Suppressor macrophage treated with lipopolysaccharide for 4 hours (primary cell): ENCODE measurements at regions not wholly inside any gene's neighbourhood (a gene's known extent, or its start where the extent isn't known, plus 50 kb on each side); places are given as distances from the start of the nearest gene placed in this dataset.

ENCODE experiments used
- DNase-seq: peaks from one replicate; pipeline ENCODE4 v3.0.0-alpha.2; 2020

GRCh38 chr12:22740656-22741355, 115.8 kb downstream of the ETNK1 start:
- DNase-seq, result no peak

- DNase-seq, result no peak
Measured at GRCh38 chr12:22743700-22744099, 118.7 kb downstream of the ETNK1 start.

GRCh38 chr12:22744197-22744596, 119.2 kb downstream of the ETNK1 start:
- no peak for DNase-seq

- DNase-seq, result no peak
Measured at GRCh38 chr12:22746720-22747119, 121.7 kb downstream of the ETNK1 start.

GRCh38 chr12:22755629-22756028, 130.7 kb downstream of the ETNK1 start:
- peak; percentile 29 for DNase-seq

- no peak for DNase-seq
Measured at GRCh38 chr12:22759769-22760674, 135.1 kb downstream of the ETNK1 start.

GRCh38 chr12:22765421-22766130, 140.6 kb downstream of the ETNK1 start:
- DNase-seq, result no peak

- no peak for DNase-seq
Measured at GRCh38 chr12:22766911-22767420, 142.0 kb downstream of the ETNK1 start.

GRCh38 chr12:22781339-22781738, 156.4 kb downstream of the ETNK1 start:
- no peak for DNase-seq

- DNase-seq, result no peak
Measured at GRCh38 chr12:22787557-22787956, 162.6 kb downstream of the ETNK1 start.

- DNase-seq, result no peak
Measured at GRCh38 chr12:22788913-22789312, 163.9 kb downstream of the ETNK1 start.

GRCh38 chr12:22792138-22792537, 167.2 kb downstream of the ETNK1 start:
- no peak for DNase-seq

- no peak for DNase-seq
Measured at GRCh38 chr12:22794017-22794416, 169.0 kb downstream of the ETNK1 start.

- no peak for DNase-seq
Measured at GRCh38 chr12:22796941-22797630, 172.1 kb downstream of the ETNK1 start.

- DNase-seq, result peak; percentile 50
Measured at GRCh38 chr12:22797701-22798100, 172.7 kb downstream of the ETNK1 start.

- no peak for DNase-seq
Measured at GRCh38 chr12:22798116-22798515, 173.1 kb downstream of the ETNK1 start.

GRCh38 chr12:22799503-22799902, 174.5 kb downstream of the ETNK1 start:
- peak; percentile 55 for DNase-seq

GRCh38 chr12:22800332-22800731, 175.4 kb downstream of the ETNK1 start:
- DNase-seq, result no peak

GRCh38 chr12:22802883-22803630, 178.1 kb downstream of the ETNK1 start:
- DNase-seq, result no peak

GRCh38 chr12:22803725-22804124, 178.8 kb downstream of the ETNK1 start:
- DNase-seq, result no peak

- DNase-seq, result no peak
Measured at GRCh38 chr12:22808860-22809259, 183.9 kb downstream of the ETNK1 start.

- no peak for DNase-seq
Measured at GRCh38 chr12:22810036-22810435, 185.1 kb downstream of the ETNK1 start.
